HepG2 (cell line): ENCODE measurements at regions not wholly inside any gene's neighbourhood (a gene's known extent, or its start where the extent isn't known, plus 50 kb on each side); places are given as distances from the start of the nearest gene placed in this dataset.

Experiments
- ATAC-seq: fragments of 200-7000 bp; cut with Tn5 transposase; 3 replicates; pipeline ENCODE4 v1.9.1; 2020; ENCODE audit warnings: mild to moderate bottlenecking, moderate library complexity
- BruUV-seq: library from RNA; stranded (reverse); fragments of 400-500 nt; replicated peaks from 2 replicates; lab custom pipeline; 2021; lab: Mats Ljungman, UMichigan
- CTCF ChIA-PET: fragments of 300-600 bp; formaldehyde crosslinking; extraction: SDS; loops from one replicate; lab custom pipeline; 2021; ENCODE audit warnings: low total read pairs, inconsistent platforms, low intra/inter-chr PET ratio; lab: Yijun Ruan, JAX
- POLR2A ChIA-PET: fragments of 350-600 bp; sonication (Branson Sonifier 250); formaldehyde crosslinking; loops from one replicate; lab custom pipeline; 2020; ENCODE audit warnings: antibody characterized with exemption, inconsistent platforms; lab: Yijun Ruan, JAX
- DNase-seq: peaks from one replicate; pipeline ENCODE4 v3.0.0-alpha.2; 2015; ENCODE audit warnings: low spot score
- FAIRE-seq: peaks from 3 replicates; lab custom pipeline; 2011; peaks lifted over from hg19 to GRCh38; lab: Jason Lieb, UNC
- H2AFZ ChIP-seq: one replicate; pipeline ENCODE4 v1.6.1; 2011; ENCODE audit warnings: low read length, inconsistent platforms
- H3K27ac ChIP-seq: fragments of 300-600 bp; 3 replicates; pipeline ENCODE4 v1.8.0; 2011; ENCODE audit warnings: mixed run types, mild to moderate bottlenecking, mixed read lengths, low read length, inconsistent platforms; ENCODE audit not compliant: insufficient read depth; ENCODE audit errors: extremely low read length
- H3K27me3 ChIP-seq, 2 experiments: fragments of 200-600 bp in 1 of 2; 2 replicates in 1 of 2; 3 replicates in 1 of 2; pipeline versions ENCODE4 v1.6.0 to v1.8.0; 2011; ENCODE audit warnings: low read length in 2 of 2, mild to moderate bottlenecking in 2 of 2, moderate library complexity in 2 of 2, inconsistent platforms in 1 of 2; ENCODE audit not compliant: insufficient read depth in 2 of 2, control insufficient read depth in 1 of 2
- H3K36me3 ChIP-seq, 2 experiments: fragments of 200-600 bp in 1 of 2; replicated peaks in 1 of 2; 2 replicates in 1 of 2; 3 replicates in 1 of 2; pipeline versions ENCODE4 v1.5.1 to v1.8.0; 2011; ENCODE audit warnings: low read length in 2 of 2, inconsistent platforms in 1 of 2; ENCODE audit not compliant: insufficient read depth in 2 of 2, control insufficient read depth in 1 of 2
- H3K4me1 ChIP-seq: 2 replicates; pipeline ENCODE4 v1.5.1; 2012; ENCODE audit warnings: low read length, inconsistent platforms; ENCODE audit not compliant: insufficient read depth
- H3K4me2 ChIP-seq: 2 replicates; pipeline ENCODE4 v1.6.0; 2011; ENCODE audit warnings: low read depth, low read length, inconsistent platforms
- H3K4me3 ChIP-seq, 3 experiments: fragments of 200-600 bp in 1 of 3; sonication (generic), shearing (Covaris generic) in 1 of 3; replicated peaks in 1 of 3; 2 replicates each; pipeline ENCODE4 v1.5.1; 2011 to 2016; ENCODE audit warnings: low read length in 3 of 3, inconsistent platforms in 2 of 3, low read depth in 2 of 3, mild to moderate bottlenecking in 2 of 3, control low read depth in 1 of 3, mixed read lengths in 1 of 3; ENCODE audit not compliant: insufficient read depth in 1 of 3
- H3K79me2 ChIP-seq: one replicate; pipeline ENCODE4 v1.6.1; 2011; ENCODE audit warnings: low read length, inconsistent platforms; ENCODE audit not compliant: insufficient read depth
- H3K9ac ChIP-seq: 2 replicates; pipeline ENCODE4 v1.6.0; 2011; ENCODE audit warnings: mild to moderate bottlenecking, low read depth, low read length, inconsistent platforms; ENCODE audit not compliant: insufficient read depth
- H3K9me3 ChIP-seq: 2 replicates; pipeline ENCODE4 v1.5.1; 2012; ENCODE audit warnings: mild to moderate bottlenecking, low read length
- H4K20me1 ChIP-seq: 2 replicates; pipeline ENCODE4 v1.6.0; 2011; ENCODE audit warnings: inconsistent platforms, mild to moderate bottlenecking, low read length, moderate library complexity; ENCODE audit not compliant: insufficient read depth
- ASH2L ChIP-seq: fragments of 300-600, 200-600 bp; sonication (generic); IDR thresholded peaks from 2 replicates; pipeline ENCODE4 v1.7.0; 2017; ENCODE audit warnings: low read depth, mild to moderate bottlenecking, moderate library complexity, mixed read lengths, low read length; ENCODE audit not compliant: insufficient read length
- GATA4 ChIP-seq: sonication (generic); IDR thresholded peaks from 2 replicates; pipeline ENCODE4 v1.6.1; 2016; ENCODE audit warnings: antibody characterized with exemption, low read depth, borderline replicate concordance
- GPN1 ChIP-seq: sonication (generic); formaldehyde crosslinking; IDR thresholded peaks from 2 replicates; pipeline ENCODE4 v1.5.1; 2020; ENCODE audit warnings: missing genetic modification reagents, borderline replicate concordance
- HHEX ChIP-seq: IDR thresholded peaks from 2 replicates; pipeline ENCODE4 v1.6.1; 2016; ENCODE audit warnings: control low read depth
- MIER3 ChIP-seq: IDR thresholded peaks from 2 replicates; pipeline ENCODE4 v1.6.1; 2016; ENCODE audit warnings: missing compliant biosample characterization, borderline replicate concordance
- NRL ChIP-seq: sonication (generic); formaldehyde crosslinking; IDR thresholded peaks from 2 replicates; pipeline ENCODE4 v1.5.0; 2020; ENCODE audit warnings: missing genetic modification reagents, mild to moderate bottlenecking, moderate library complexity, borderline replicate concordance
- SOX13 ChIP-seq, 3 experiments: fragments of 450-650 bp in 1 of 3; sonication (generic) in 1 of 3; formaldehyde crosslinking in 1 of 3; IDR thresholded peaks in 2 of 3; conservative IDR thresholded peaks in 1 of 3; 2 replicates each; pipeline versions ENCODE4 v1.5.0 to v1.6.1; 2016 to 2020; ENCODE audit warnings: antibody characterized with exemption in 1 of 3, mild to moderate bottlenecking in 1 of 3, missing compliant biosample characterization in 1 of 3, missing genetic modification reagents in 1 of 3, moderate library complexity in 1 of 3
- TEAD2 ChIP-seq: sonication (generic); formaldehyde crosslinking; IDR thresholded peaks from 2 replicates; pipeline ENCODE4 v1.9.0; 2021; ENCODE audit warnings: missing genetic modification reagents
- ZNF775 ChIP-seq: sonication (generic); formaldehyde crosslinking; IDR thresholded peaks from 2 replicates; pipeline ENCODE4 v1.4.0; 2020; ENCODE audit warnings: missing genetic modification reagents, mild to moderate bottlenecking, moderate library complexity, borderline replicate concordance
- WGBS: methylation state at CpG from one replicate; pipeline ENCODE4 v1.1.6; 2017; ENCODE audit warnings: low lambda C conversion rate; 5-methylcytosine and 5-hydroxymethylcytosine counted together
- in situ Hi-C: cut with HindIII; loops from 2 replicates; pipeline ENCODE4 v1.10.0; 2017; ENCODE audit warnings: low pct_unique_long_range_greater_than_20kb; ENCODE audit not compliant: extremely low pct_ligation_motif_present
- intact Hi-C: fragments of 100-400 bp; cut with micrococcal nuclease; formaldehyde crosslinking; loops from one replicate; pipeline ENCODE4 v1.10.0; 2022; ENCODE audit not compliant: unreplicated experiment
- TF ChIP-seq, protein P1 (sequence below): sonication (generic); formaldehyde crosslinking; IDR thresholded peaks from 2 replicates; pipeline ENCODE4 v1.4.0; 2020; ENCODE audit warnings: missing genetic modification reagents, borderline replicate concordance
- TF ChIP-seq, protein P2 (sequence below): sonication (generic); formaldehyde crosslinking; IDR thresholded peaks from 2 replicates; pipeline ENCODE4 v1.4.0; 2020; ENCODE audit warnings: missing genetic modification reagents

DNA sequence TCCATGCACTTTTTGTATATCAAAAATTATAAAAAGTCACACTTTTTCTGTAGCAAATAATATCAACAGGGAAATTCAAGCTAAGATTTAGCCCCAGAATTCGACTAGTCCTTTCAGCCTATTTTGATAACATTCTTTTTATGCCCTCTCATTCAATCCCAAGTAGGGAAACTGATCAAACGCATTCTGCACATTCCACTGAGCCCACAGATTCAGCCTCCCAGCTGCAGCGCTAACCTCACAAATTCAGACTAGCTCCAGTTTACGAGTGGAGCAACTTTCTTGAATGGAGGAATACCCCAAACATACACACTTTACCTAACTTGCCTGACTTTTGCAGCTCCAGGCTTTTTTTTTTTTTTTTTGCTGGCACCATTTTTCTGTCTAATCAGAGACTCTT lies 70.3 kb upstream of the HEY2 start (continued):
- TF ChIP-seq SOX13 (IDR thresholded peaks at IDR 0.05) (no peak), SOX13 (CRISPR knock-in tag; conservative IDR thresholded peaks at IDR 0.05 in 1 of 2, IDR thresholded peaks at IDR 0.05 in 1 of 2) (no peak), GATA4 (no peak)

DNA sequence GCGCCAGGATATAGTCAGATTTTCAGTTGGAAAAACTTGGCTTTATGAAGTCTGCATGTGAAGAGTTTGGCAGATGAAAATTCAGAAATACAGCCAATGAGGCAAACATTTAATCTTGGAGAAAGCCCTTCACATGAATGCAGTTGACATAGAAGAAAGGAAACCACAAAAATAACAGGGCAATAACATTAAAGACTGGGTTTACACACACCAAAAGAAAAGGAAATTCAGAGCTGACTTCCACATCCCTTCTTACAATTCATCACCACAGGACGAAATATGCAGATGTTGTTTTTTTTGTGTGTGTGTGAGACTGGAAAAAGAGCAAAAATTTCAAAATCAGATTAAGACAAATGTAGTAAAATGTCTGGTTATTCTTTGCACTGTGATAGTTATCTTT lies 69.8 kb upstream of the HEY2 start:
- Histone ChIP-seq H2AFZ (no peak overlapping the region), H3K4me2 (no peak overlapping the region), H3K9me3 (no peaks in the 10 kb centered on the region), H3K9ac (no peak overlapping the region), H3K36me3 (no peaks in the 10 kb centered on the region), H3K27me3 (no peaks in the 10 kb centered on the region), H3K27ac (no peak overlapping the region), H3K4me3 (no peak overlapping the region), H4K20me1 (no peaks in the 10 kb centered on the region), H3K4me1 (no peaks in the 10 kb centered on the region), H3K79me2 (no peaks in the 10 kb centered on the region)
- POLR2A ChIA-PET = no interaction called here
- no peak for FAIRE-seq
- in situ Hi-C loops = no loop called here
- TF ChIP-seq MIER3 (CRISPR knock-in tag) (no peak), HHEX (CRISPR knock-in tag) (no peak), NRL (CRISPR knock-in tag) (no peak), ASH2L (no peak), GPN1 (CRISPR knock-in tag) (no peak), TEAD2 (CRISPR knock-in tag) (no peak), ZNF775 (CRISPR knock-in tag) (no peak)
- TF ChIP-seq, protein P1, sequence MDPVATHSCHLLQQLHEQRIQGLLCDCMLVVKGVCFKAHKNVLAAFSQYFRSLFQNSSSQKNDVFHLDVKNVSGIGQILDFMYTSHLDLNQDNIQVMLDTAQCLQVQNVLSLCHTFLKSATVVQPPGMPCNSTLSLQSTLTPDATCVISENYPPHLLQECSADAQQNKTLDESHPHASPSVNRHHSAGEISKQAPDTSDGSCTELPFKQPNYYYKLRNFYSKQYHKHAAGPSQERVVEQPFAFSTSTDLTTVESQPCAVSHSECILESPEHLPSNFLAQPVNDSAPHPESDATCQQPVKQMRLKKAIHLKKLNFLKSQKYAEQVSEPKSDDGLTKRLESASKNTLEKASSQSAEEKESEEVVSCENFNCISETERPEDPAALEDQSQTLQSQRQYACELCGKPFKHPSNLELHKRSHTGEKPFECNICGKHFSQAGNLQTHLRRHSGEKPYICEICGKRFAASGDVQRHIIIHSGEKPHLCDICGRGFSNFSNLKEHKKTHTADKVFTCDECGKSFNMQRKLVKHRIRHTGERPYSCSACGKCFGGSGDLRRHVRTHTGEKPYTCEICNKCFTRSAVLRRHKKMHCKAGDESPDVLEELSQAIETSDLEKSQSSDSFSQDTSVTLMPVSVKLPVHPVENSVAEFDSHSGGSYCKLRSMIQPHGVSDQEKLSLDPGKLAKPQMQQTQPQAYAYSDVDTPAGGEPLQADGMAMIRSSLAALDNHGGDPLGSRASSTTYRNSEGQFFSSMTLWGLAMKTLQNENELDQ (CRISPR knock-in tag) = no peak
- TF ChIP-seq, protein P2, sequence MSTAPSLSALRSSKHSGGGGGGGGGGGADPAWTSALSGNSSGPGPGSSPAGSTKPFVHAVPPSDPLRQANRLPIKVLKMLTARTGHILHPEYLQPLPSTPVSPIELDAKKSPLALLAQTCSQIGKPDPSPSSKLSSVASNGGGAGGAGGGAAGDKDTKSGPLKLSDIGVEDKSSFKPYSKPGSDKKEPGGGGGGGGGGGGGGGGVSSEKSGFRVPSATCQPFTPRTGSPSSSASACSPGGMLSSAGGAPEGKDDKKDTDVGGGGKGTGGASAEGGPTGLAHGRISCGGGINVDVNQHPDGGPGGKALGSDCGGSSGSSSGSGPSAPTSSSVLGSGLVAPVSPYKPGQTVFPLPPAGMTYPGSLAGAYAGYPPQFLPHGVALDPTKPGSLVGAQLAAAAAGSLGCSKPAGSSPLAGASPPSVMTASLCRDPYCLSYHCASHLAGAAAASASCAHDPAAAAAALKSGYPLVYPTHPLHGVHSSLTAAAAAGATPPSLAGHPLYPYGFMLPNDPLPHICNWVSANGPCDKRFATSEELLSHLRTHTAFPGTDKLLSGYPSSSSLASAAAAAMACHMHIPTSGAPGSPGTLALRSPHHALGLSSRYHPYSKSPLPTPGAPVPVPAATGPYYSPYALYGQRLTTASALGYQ (CRISPR knock-in tag) = no peak
- intact Hi-C loops = no loop called here
- no peak for DNase-seq
- 1% methylated on average over 2 of the region's 2 CpGs for WGBS
- no peak for ATAC-seq
- BruUV-seq = no TSS peak
- CTCF ChIA-PET = no interaction called here
